B cell (primary cell): ENCODE measurements at regions not wholly inside any gene's neighbourhood (a gene's known extent, or its start where the extent isn't known, plus 50 kb on each side); places are given as distances from the start of the nearest gene placed in this dataset.

Experiments
- ATAC-seq: fragments of 200-7000 bp; cut with Tn5 transposase; one replicate; pipeline ENCODE4 v1.10.0; 2021; ENCODE audit warnings: low read depth, mild to moderate bottlenecking, moderate number of reproducible peaks, moderate library complexity
- CTCF ChIA-PET: fragments of 350-600 bp; sonication (Branson Sonifier 250); formaldehyde crosslinking; loops from one replicate; lab custom pipeline; 2021; ENCODE audit warnings: antibody characterized with exemption, inconsistent platforms; lab: Charles Lee
- POLR2A ChIA-PET: fragments of 350-600 bp; sonication (Branson Sonifier 250); formaldehyde crosslinking; loops from one replicate; lab custom pipeline; 2021; ENCODE audit warnings: antibody characterized with exemption; lab: Charles Lee
- DNase-seq: peaks from one replicate; pipeline ENCODE4 v3.0.0; 2013
- H2AFZ ChIP-seq: 2 replicates; pipeline ENCODE4 v1.6.1; 2012; ENCODE audit warnings: mild to moderate bottlenecking, low read depth, low read length; ENCODE audit not compliant: insufficient read depth, poor library complexity, severe bottlenecking
- H3K27ac ChIP-seq, 2 donors: 1 replicate in 1 of 2; 2 replicates in 1 of 2; pipeline ENCODE4 v1.5.1; 2012 to 2013; ENCODE audit warnings: low read length in 2 of 2, mild to moderate bottlenecking in 2 of 2, moderate library complexity in 1 of 2
- H3K27me3 ChIP-seq, 4 experiments: fragments of 200-600 bp in 1 of 4; sonication (generic) in 1 of 4; replicated peaks in 1 of 4; 1 replicate in 2 of 4; 2 replicates in 2 of 4; pipeline versions ENCODE4 v1.6.1 to v1.7.0; 2013 to 2016; ENCODE audit warnings: low read length in 3 of 4, mild to moderate bottlenecking in 2 of 4, mixed read lengths in 1 of 4, moderate library complexity in 1 of 4; ENCODE audit not compliant: insufficient read depth in 4 of 4, control insufficient read depth in 3 of 4; ENCODE audit errors: control extremely low read depth in 1 of 4
- H3K36me3 ChIP-seq, 2 experiments: replicated peaks in 1 of 2; 1 replicate in 1 of 2; 2 replicates in 1 of 2; pipeline versions ENCODE4 v1.6.1 to v1.7.1; 2013; ENCODE audit warnings: low read length in 1 of 2; ENCODE audit not compliant: insufficient read depth in 2 of 2, control insufficient read depth in 1 of 2; ENCODE audit errors: control extremely low read depth in 1 of 2, extremely low read depth in 1 of 2
- H3K4me1 ChIP-seq, 2 donors: fragments of 200-600 bp in 1 of 2; sonication (generic) in 1 of 2; 1 replicate in 1 of 2; 2 replicates in 1 of 2; pipeline versions ENCODE4 v1.5.1 to v1.6.1; 2013 to 2017; ENCODE audit warnings: low read length in 2 of 2; ENCODE audit not compliant: control insufficient read depth in 2 of 2, insufficient read depth in 2 of 2
- H3K4me2 ChIP-seq: replicated peaks from 2 replicates; pipeline ENCODE3; 2012; ENCODE audit warnings: mild to moderate bottlenecking, low read depth, low read length; ENCODE audit not compliant: poor library complexity, severe bottlenecking
- H3K4me3 ChIP-seq, 5 experiments: fragments of 200-600 bp in 1 of 5; sonication (generic) in 1 of 5; 1 replicate in 3 of 5; 2 replicates in 2 of 5; pipeline versions ENCODE4 v1.5.1 to v1.7.0; 2011 to 2016; ENCODE audit warnings: low read length in 4 of 5, mild to moderate bottlenecking in 4 of 5, low read depth in 2 of 5, control low read depth in 1 of 5, moderate library complexity in 1 of 5; ENCODE audit not compliant: insufficient read depth in 1 of 5; ENCODE audit errors: control extremely low read depth in 1 of 5, extremely low read depth in 1 of 5
- H3K79me2 ChIP-seq: fragments of 200-600 bp; sonication (generic); one replicate; pipeline ENCODE4 v1.6.0; 2016; ENCODE audit warnings: low read length; ENCODE audit not compliant: control insufficient read depth, insufficient read depth
- H3K9ac ChIP-seq: fragments of 200-600 bp; sonication (generic); 2 replicates; pipeline ENCODE4 v1.6.1; 2017; ENCODE audit warnings: mild to moderate bottlenecking, low read length, moderate library complexity
- H3K9me3 ChIP-seq, 3 donors: one replicate each; pipeline versions ENCODE4 v1.6.1 to v1.7.1; 2013; ENCODE audit warnings: low read length in 2 of 3; ENCODE audit not compliant: control insufficient read depth in 2 of 3, insufficient read depth in 1 of 3; ENCODE audit errors: control extremely low read depth in 1 of 3
- H4K20me1 ChIP-seq: 2 replicates; pipeline ENCODE4 v1.6.0; 2012; ENCODE audit warnings: mild to moderate bottlenecking, low read length; ENCODE audit not compliant: insufficient read depth, control insufficient read depth, poor library complexity, severe bottlenecking
- H3K27ac Mint-ChIP-seq: one replicate; pipeline ENCODE4 v1.8.0; 2021; ENCODE audit warnings: mixed read lengths
- H3K27me3 Mint-ChIP-seq: one replicate; pipeline ENCODE4 v1.8.0; 2021; ENCODE audit warnings: mixed read lengths
- H3K4me1 Mint-ChIP-seq: one replicate; pipeline ENCODE4 v1.8.0; 2021; ENCODE audit warnings: mixed read lengths
- H3K4me3 Mint-ChIP-seq: one replicate; pipeline ENCODE4 v1.8.0; 2021; ENCODE audit warnings: mixed read lengths
- H3K9me3 Mint-ChIP-seq: one replicate; pipeline ENCODE4 v1.8.0; 2022; ENCODE audit warnings: mixed read lengths; ENCODE audit not compliant: insufficient read depth
- EZH2 ChIP-seq: IDR thresholded peaks from 2 replicates; pipeline ENCODE4 v1.6.1; 2012; ENCODE audit warnings: borderline replicate concordance, low read depth, mild to moderate bottlenecking, moderate library complexity, low read length; ENCODE audit not compliant: insufficient read depth, poor library complexity, severe bottlenecking
- WGBS: methylation state at CpG from one replicate; pipeline ENCODE4 v1.1.5; 2013; ENCODE audit warnings: missing lambda C conversion rate; ENCODE audit not compliant: insufficient coverage; 5-methylcytosine and 5-hydroxymethylcytosine counted together
- intact Hi-C: fragments of 100-400 bp; cut with micrococcal nuclease; formaldehyde crosslinking; loops from one replicate; pipeline ENCODE4 v1.10.0; 2022
- TF ChIP-seq, protein P1 (sequence below): fragments of 200-600 bp; IDR thresholded peaks from one replicate; pipeline ENCODE4 v1.8.0; 2022; ENCODE audit warnings: antibody characterized with exemption, mild to moderate bottlenecking

DNA sequence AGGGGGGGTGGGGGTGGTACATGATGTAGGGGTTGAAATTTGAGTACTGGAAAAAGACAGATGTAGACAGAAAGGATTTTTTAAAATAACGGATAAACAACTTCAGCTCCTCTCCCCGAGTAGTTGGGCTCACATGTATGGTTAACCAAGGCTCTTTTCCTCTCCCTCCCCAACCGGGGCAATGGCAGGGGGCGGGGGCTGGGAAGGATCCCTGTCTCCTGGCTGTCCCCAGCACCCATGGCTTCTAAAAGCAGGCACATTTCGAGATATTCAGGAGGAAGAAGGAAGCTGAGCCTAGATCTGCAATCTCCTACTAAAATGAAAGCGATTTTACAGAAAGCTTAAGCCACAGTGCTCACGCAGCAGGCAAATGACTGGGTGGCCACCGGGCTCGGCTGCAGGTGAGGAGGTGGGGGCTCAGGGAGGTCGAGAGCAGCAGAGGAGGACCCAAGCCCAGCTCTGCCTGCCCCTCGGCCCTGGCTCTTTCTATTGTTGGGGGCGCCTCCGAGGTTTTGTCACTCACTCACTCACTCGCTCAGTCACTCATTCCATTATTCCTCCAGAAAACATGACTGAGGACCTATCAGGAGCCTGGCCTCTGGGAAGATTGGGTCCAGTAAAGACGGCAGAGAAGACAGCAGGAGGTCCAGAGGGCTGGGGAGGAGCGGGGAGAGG lies 573.3 kb downstream of the PTPRU start:
- no peaks in the 10 kb centered on the region for H3K27me3 Mint-ChIP-seq
- no peaks in the 10 kb centered on the region for H3K4me1 Mint-ChIP-seq
- H3K4me2 ChIP-seq: no peak overlapping the region
- no peaks in the 10 kb centered on the region for H3K27me3 ChIP-seq
- no peak overlapping the region for H3K9ac ChIP-seq
- CTCF ChIA-PET: no interaction called here
- H3K79me2 ChIP-seq: no peaks in the 10 kb centered on the region
- H3K4me3 Mint-ChIP-seq: no peak overlapping the region
- WGBS: 67% methylated on average over 12 of the region's 16 CpGs
- no peaks in the 10 kb centered on the region for H4K20me1 ChIP-seq
- TF ChIP-seq, protein P1, sequence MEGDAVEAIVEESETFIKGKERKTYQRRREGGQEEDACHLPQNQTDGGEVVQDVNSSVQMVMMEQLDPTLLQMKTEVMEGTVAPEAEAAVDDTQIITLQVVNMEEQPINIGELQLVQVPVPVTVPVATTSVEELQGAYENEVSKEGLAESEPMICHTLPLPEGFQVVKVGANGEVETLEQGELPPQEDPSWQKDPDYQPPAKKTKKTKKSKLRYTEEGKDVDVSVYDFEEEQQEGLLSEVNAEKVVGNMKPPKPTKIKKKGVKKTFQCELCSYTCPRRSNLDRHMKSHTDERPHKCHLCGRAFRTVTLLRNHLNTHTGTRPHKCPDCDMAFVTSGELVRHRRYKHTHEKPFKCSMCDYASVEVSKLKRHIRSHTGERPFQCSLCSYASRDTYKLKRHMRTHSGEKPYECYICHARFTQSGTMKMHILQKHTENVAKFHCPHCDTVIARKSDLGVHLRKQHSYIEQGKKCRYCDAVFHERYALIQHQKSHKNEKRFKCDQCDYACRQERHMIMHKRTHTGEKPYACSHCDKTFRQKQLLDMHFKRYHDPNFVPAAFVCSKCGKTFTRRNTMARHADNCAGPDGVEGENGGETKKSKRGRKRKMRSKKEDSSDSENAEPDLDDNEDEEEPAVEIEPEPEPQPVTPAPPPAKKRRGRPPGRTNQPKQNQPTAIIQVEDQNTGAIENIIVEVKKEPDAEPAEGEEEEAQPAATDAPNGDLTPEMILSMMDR: no peak
- TF ChIP-seq EZH2: no peak
- H2AFZ ChIP-seq: no peak overlapping the region
- no peaks in the 10 kb centered on the region for H3K9me3 Mint-ChIP-seq
- no peaks in the 10 kb centered on the region for H3K36me3 ChIP-seq
- POLR2A ChIA-PET: no interaction called here
- no peak overlapping the region for H3K4me3 ChIP-seq
- no peaks in the 10 kb centered on the region for H3K9me3 ChIP-seq
- H3K27ac ChIP-seq: no peak overlapping the region
- DNase-seq (no peak), ATAC-seq (no peak)
- H3K4me1 ChIP-seq: no peaks in the 10 kb centered on the region
- intact Hi-C loops: no loop called here
- H3K27ac Mint-ChIP-seq: no peak overlapping the region

DNA sequence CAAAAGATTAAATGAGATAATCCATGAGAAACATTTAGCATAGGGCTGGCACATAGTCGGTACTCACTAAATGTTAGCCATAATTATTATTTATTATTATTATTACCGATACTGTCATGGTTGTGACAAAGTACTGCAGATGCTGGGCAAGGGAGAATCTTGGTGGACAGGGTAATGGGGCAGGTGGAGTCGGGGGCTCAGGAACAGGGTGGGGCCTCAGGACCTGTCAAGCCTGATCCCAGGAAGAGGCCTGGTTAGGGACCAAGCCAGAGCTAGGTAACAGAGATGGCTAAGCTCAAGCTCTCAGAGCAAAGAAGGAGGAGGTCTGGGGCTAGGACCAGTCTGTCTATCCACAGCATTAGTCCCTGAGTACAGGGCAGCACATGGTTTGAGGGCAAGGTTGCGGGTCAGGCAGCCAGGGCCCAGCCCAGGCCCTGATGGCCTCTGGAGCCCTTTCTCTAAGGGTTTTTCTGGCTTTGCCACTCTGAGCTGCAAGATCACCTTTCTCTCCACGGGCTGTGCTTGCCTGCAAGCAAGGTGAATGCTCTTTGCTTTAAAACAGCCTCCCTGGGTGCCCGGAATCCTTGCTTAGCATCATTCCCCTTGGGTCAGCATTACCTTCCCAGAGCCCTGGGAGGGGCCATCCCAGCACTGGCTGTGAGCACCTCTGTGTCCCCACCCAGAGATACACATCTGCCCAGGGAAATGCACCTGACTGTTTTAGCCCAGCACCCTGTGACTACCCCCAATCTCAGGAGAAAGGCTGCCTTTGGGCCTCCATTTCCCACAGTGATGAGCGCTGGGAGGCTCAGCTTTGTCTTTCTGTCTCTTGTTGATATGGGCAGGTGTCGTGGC lies 572.0 kb downstream of the PTPRU start:
- Mint-ChIP-seq H3K4me3 (no peak overlapping the region), H3K9me3 (no peaks in the 10 kb centered on the region), H3K4me1 (no peaks in the 10 kb centered on the region), H3K27ac (no peak overlapping the region), H3K27me3 (peaks cover 6% of the 10 kb centered on the region)
- ChIA-PET CTCF (no interaction called here), POLR2A (no interaction called here)
- Histone ChIP-seq H3K27me3 (no peaks in the 10 kb centered on the region), H3K27ac (no peak overlapping the region), H3K36me3 (no peaks in the 10 kb centered on the region), H4K20me1 (no peaks in the 10 kb centered on the region), H2AFZ (no peak overlapping the region), H3K9me3 (peaks cover 0 to 1% (median 0%) of the 10 kb centered on the region in 3 donors), H3K79me2 (no peaks in the 10 kb centered on the region), H3K9ac (no peak overlapping the region), H3K4me1 (no peaks in the 10 kb centered on the region), H3K4me2 (no peak overlapping the region), H3K4me3 (no peak overlapping the region)
- intact Hi-C loops: no loop called here
- WGBS: 80% methylated on average over 4 of the region's 8 CpGs
- DNase-seq (no peak), ATAC-seq (no peak)
- TF ChIP-seq, protein P1: no peak
- no peak for TF ChIP-seq EZH2
